GM12878 (cell line): ENCODE measurements at regions not wholly inside any gene's neighbourhood (a gene's known extent, or its start where the extent isn't known, plus 50 kb on each side); places are given as distances from the start of the nearest gene placed in this dataset.

Experiments
- ATAC-seq: fragments of 200-7000 bp; cut with Tn5 transposase; 3 replicates; pipeline ENCODE4 v1.9.1; 2020; ENCODE audit warnings: mild to moderate bottlenecking, moderate library complexity
- BruUV-seq: library from RNA; stranded (reverse); fragments of 400-500 nt; replicated peaks from 2 replicates; lab custom pipeline; 2021; lab: Mats Ljungman, UMichigan
- CTCF ChIA-PET: fragments of 300-600 bp; sonication (Branson Sonifier 250); formaldehyde crosslinking; extraction: SDS; loops from one replicate; lab custom pipeline; 2021; ENCODE audit warnings: inconsistent platforms; lab: Yijun Ruan, JAX
- POLR2A ChIA-PET: fragments of 350-600 bp; formaldehyde crosslinking; extraction: SDS; loops from one replicate; lab custom pipeline; 2021; ENCODE audit warnings: inconsistent platforms; lab: Charles Lee
- RAD21 ChIA-PET: fragments of 300-600 bp; sonication (Branson Sonifier 250); formaldehyde crosslinking; loops from one replicate; lab custom pipeline; 2023; ENCODE audit warnings: antibody characterized with exemption; ENCODE audit not compliant: unreplicated experiment; lab: Charles Lee
- SMC1A ChIA-PET: fragments of 300-600 bp; sonication (Branson Sonifier 250); formaldehyde crosslinking; loops from one replicate; lab custom pipeline; 2023; ENCODE audit not compliant: unreplicated experiment, uncharacterized antibody; lab: Charles Lee
- DNase-seq: peaks from one replicate; pipeline ENCODE4 v3.0.0-alpha.2; 2011; ENCODE audit warnings: low read depth, low spot score
- FAIRE-seq: peaks from 3 replicates; lab custom pipeline; 2011; peaks lifted over from hg19 to GRCh38; lab: Jason Lieb, UNC
- H2AFZ ChIP-seq: 2 replicates; pipeline ENCODE4 v1.6.0; 2011; ENCODE audit warnings: low read depth, low read length, control low read depth; ENCODE audit not compliant: control insufficient read depth
- H3K27ac ChIP-seq: 2 replicates; pipeline ENCODE4 v1.5.1; 2011; ENCODE audit warnings: control low read depth; ENCODE audit not compliant: control insufficient read depth, insufficient read depth
- H3K27me3 ChIP-seq, 2 experiments: replicated peaks in 1 of 2; 2 replicates each; pipeline versions ENCODE4 v1.6.0 to v1.6.1; 2011; ENCODE audit warnings: low read length in 1 of 2; ENCODE audit not compliant: control insufficient read depth in 2 of 2, insufficient read depth in 2 of 2
- H3K36me3 ChIP-seq, 2 experiments: 2 replicates each; pipeline ENCODE4 v1.5.1; 2011; ENCODE audit warnings: low read length in 1 of 2; ENCODE audit not compliant: control insufficient read depth in 2 of 2, insufficient read depth in 2 of 2
- H3K4me1 ChIP-seq: 2 replicates; pipeline ENCODE4 v1.6.1; 2011; ENCODE audit warnings: mild to moderate bottlenecking, low read length, moderate library complexity, mixed read lengths; ENCODE audit not compliant: control insufficient read depth, insufficient read depth
- H3K4me2 ChIP-seq: 2 replicates; pipeline ENCODE4 v1.6.0; 2011; ENCODE audit warnings: control low read depth; ENCODE audit not compliant: control insufficient read depth, insufficient read depth
- H3K4me3 ChIP-seq: fragments of 200-600 bp; sonication (generic); 2 replicates; pipeline ENCODE4 v1.5.1; 2016
- H3K79me2 ChIP-seq: 2 replicates; pipeline ENCODE4 v1.6.0; 2011; ENCODE audit warnings: low read length; ENCODE audit not compliant: control insufficient read depth, insufficient read depth
- H3K9ac ChIP-seq: 2 replicates; pipeline ENCODE4 v1.8.0; 2011; ENCODE audit warnings: low read length, control low read depth, mixed read lengths; ENCODE audit not compliant: control insufficient read depth, insufficient read depth
- H3K9me3 ChIP-seq: replicated peaks from 3 replicates; pipeline ENCODE4 v1.5.1; 2011; ENCODE audit warnings: mild to moderate bottlenecking, low read length; ENCODE audit not compliant: control insufficient read depth, insufficient read depth
- H4K20me1 ChIP-seq: 2 replicates; pipeline ENCODE4 v1.6.0; 2011; ENCODE audit not compliant: control insufficient read depth, insufficient read depth
- ATF7 ChIP-seq: fragments of 450-650 bp; IDR thresholded peaks from 2 replicates; pipeline ENCODE4 v1.6.1; 2016; ENCODE audit warnings: low read depth, mild to moderate bottlenecking
- FOXM1 ChIP-seq: IDR thresholded peaks from 2 replicates; pipeline ENCODE4 v1.6.1; 2012; ENCODE audit warnings: low read depth, mild to moderate bottlenecking, inconsistent platforms, low read length, moderate library complexity
- IRF3 ChIP-seq: fragments of 450-650 bp; IDR thresholded peaks from 2 replicates; pipeline ENCODE4 v1.6.1; 2014; ENCODE audit warnings: mild to moderate bottlenecking
- KDM1A ChIP-seq: fragments of 200-600 bp; sonication (generic); IDR thresholded peaks from 2 replicates; pipeline ENCODE4 v1.6.1; 2016; ENCODE audit warnings: borderline replicate concordance
- KLF5 ChIP-seq: fragments of 450-650 bp; IDR thresholded peaks from 2 replicates; pipeline ENCODE4 v1.6.1; 2014; ENCODE audit warnings: mild to moderate bottlenecking; ENCODE audit not compliant: partially characterized antibody
- MYB ChIP-seq: fragments of 150-350 bp; IDR thresholded peaks from 2 replicates; pipeline ENCODE4 v1.6.1; 2014; ENCODE audit warnings: mild to moderate bottlenecking, low read depth, low read length, borderline replicate concordance
- NKRF ChIP-seq: fragments of 450-650 bp; conservative IDR thresholded peaks from 2 replicates; pipeline ENCODE4 v1.6.1; 2017; ENCODE audit warnings: mild to moderate bottlenecking, moderate library complexity
- RAD51 ChIP-seq: fragments of 450-650 bp; IDR thresholded peaks from 2 replicates; pipeline ENCODE4 v1.6.1; 2016; ENCODE audit warnings: moderate library complexity, mild to moderate bottlenecking, inconsistent platforms
- RUNX3 ChIP-seq: IDR thresholded peaks from 2 replicates; pipeline ENCODE4 v1.6.1; 2012; ENCODE audit warnings: low read length, inconsistent platforms
- SIX5 ChIP-seq: IDR thresholded peaks from 2 replicates; pipeline ENCODE4 v1.6.1; 2011; ENCODE audit warnings: mild to moderate bottlenecking, low read depth, low read length, moderate library complexity; ENCODE audit not compliant: severe bottlenecking
- SMAD5 ChIP-seq: IDR thresholded peaks from 2 replicates; pipeline ENCODE4 v1.6.1; 2016; ENCODE audit warnings: antibody characterized with exemption, low read depth
- STAT1 ChIP-seq: fragments of 450-650 bp; conservative IDR thresholded peaks from 2 replicates; pipeline ENCODE4 v1.6.1; 2014; ENCODE audit warnings: antibody characterized with exemption, mild to moderate bottlenecking
- SUPT20H ChIP-seq: IDR thresholded peaks from 2 replicates; pipeline ENCODE4 v1.6.1; 2011; ENCODE audit warnings: low read depth, mild to moderate bottlenecking, low read length, moderate library complexity, borderline replicate concordance; ENCODE audit not compliant: control insufficient read depth
- TCF7 ChIP-seq: IDR thresholded peaks from 2 replicates; pipeline ENCODE4 v1.6.1; 2014; ENCODE audit warnings: antibody characterized with exemption, borderline replicate concordance
- ZZZ3 ChIP-seq: IDR thresholded peaks from 2 replicates; pipeline ENCODE4 v1.6.1; 2011; ENCODE audit warnings: low read depth; ENCODE audit not compliant: control insufficient read depth, insufficient read length
- in situ Hi-C: fragments of 300-500 bp; cut with MboI; formaldehyde crosslinking; loops from 9 replicates; pipeline ENCODE4 v1.14.3; 2018; ENCODE audit warnings: mixed read lengths
- intact Hi-C: fragments of 100-400 bp; cut with micrococcal nuclease; formaldehyde crosslinking; loops from one replicate; pipeline ENCODE4 v1.14.2; 2022; ENCODE audit not compliant: unreplicated experiment
- TF ChIP-seq, protein P1 (sequence below): fragments of 450-650 bp; IDR thresholded peaks from 2 replicates; pipeline ENCODE4 v1.6.1; 2016; ENCODE audit warnings: mild to moderate bottlenecking, moderate library complexity, borderline replicate concordance
- TF ChIP-seq, protein P2 (sequence below): fragments of 450-650 bp; IDR thresholded peaks from 2 replicates; pipeline ENCODE4 v1.6.1; 2018; ENCODE audit warnings: mild to moderate bottlenecking, low read depth, moderate library complexity; ENCODE audit not compliant: partially characterized antibody

DNA sequence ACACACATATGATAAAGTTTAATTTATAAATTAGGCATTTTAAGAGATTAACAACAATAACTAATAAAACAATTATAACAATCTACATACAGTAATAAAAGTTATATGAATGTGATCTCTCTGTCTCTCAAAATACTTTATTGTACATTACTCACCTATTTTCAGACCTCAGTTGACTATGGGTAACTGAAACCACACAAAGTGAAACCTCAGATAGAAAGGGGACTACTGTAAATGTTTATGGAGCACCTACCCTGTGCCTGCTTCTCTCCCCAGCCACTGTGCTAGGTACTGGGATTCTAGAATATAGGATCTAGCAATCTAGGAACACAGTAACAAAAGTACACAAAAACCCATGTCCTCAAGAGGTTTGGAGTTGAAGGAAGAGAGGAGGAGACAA, 63.4 kb upstream of the BTN3A2 start:
- ChIA-PET SMC1A (interaction anchor here (1.8 kb wide), 1 partner anchor 17 kb away, joined by 4 read pairs; a partner anchor contains a TSS), POLR2A (no interaction called here), RAD21 (no interaction called here), CTCF (no interaction called here)
- intact Hi-C loops: no loop called here
- DNase-seq (no peak), ATAC-seq (peak; percentile 50), FAIRE-seq (no peak)
- H2AFZ ChIP-seq: no peak overlapping the region
- BruUV-seq: no TSS peak
- no peaks in the 10 kb centered on the region for H3K9me3 ChIP-seq
- no peak overlapping the region for H3K27ac ChIP-seq
- H3K9ac ChIP-seq: no peak overlapping the region
- TF ChIP-seq SMAD5: no peak
- TF ChIP-seq IRF3: no peak
- no peak for TF ChIP-seq ATF7
- no peak for TF ChIP-seq TCF7
- no peak for TF ChIP-seq NKRF
- TF ChIP-seq, protein P1, sequence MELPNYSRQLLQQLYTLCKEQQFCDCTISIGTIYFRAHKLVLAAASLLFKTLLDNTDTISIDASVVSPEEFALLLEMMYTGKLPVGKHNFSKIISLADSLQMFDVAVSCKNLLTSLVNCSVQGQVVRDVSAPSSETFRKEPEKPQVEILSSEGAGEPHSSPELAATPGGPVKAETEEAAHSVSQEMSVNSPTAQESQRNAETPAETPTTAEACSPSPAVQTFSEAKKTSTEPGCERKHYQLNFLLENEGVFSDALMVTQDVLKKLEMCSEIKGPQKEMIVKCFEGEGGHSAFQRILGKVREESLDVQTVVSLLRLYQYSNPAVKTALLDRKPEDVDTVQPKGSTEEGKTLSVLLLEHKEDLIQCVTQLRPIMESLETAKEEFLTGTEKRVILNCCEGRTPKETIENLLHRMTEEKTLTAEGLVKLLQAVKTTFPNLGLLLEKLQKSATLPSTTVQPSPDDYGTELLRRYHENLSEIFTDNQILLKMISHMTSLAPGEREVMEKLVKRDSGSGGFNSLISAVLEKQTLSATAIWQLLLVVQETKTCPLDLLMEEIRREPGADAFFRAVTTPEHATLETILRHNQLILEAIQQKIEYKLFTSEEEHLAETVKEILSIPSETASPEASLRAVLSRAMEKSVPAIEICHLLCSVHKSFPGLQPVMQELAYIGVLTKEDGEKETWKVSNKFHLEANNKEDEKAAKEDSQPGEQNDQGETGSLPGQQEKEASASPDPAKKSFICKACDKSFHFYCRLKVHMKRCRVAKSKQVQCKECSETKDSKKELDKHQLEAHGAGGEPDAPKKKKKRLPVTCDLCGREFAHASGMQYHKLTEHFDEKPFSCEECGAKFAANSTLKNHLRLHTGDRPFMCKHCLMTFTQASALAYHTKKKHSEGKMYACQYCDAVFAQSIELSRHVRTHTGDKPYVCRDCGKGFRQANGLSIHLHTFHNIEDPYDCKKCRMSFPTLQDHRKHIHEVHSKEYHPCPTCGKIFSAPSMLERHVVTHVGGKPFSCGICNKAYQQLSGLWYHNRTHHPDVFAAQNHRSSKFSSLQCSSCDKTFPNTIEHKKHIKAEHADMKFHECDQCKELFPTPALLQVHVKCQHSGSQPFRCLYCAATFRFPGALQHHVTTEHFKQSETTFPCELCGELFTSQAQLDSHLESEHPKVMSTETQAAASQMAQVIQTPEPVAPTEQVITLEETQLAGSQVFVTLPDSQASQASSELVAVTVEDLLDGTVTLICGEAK: peak; percentile 31; the same call in 1 of the 2 replicates
- TF ChIP-seq, protein P2, sequence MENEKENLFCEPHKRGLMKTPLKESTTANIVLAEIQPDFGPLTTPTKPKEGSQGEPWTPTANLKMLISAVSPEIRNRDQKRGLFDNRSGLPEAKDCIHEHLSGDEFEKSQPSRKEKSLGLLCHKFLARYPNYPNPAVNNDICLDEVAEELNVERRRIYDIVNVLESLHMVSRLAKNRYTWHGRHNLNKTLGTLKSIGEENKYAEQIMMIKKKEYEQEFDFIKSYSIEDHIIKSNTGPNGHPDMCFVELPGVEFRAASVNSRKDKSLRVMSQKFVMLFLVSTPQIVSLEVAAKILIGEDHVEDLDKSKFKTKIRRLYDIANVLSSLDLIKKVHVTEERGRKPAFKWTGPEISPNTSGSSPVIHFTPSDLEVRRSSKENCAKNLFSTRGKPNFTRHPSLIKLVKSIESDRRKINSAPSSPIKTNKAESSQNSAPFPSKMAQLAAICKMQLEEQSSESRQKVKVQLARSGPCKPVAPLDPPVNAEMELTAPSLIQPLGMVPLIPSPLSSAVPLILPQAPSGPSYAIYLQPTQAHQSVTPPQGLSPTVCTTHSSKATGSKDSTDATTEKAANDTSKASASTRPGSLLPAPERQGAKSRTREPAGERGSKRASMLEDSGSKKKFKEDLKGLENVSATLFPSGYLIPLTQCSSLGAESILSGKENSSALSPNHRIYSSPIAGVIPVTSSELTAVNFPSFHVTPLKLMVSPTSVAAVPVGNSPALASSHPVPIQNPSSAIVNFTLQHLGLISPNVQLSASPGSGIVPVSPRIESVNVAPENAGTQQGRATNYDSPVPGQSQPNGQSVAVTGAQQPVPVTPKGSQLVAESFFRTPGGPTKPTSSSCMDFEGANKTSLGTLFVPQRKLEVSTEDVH: no peak
- no peak for TF ChIP-seq SIX5
- TF ChIP-seq MYB: no peak
- no peak for TF ChIP-seq KLF5
- no peak for TF ChIP-seq RAD51
- TF ChIP-seq KDM1A: no peak
- TF ChIP-seq RUNX3: peak; percentile 39; the same call in 1 of the 2 replicates
- no peak for TF ChIP-seq FOXM1
- no peak for TF ChIP-seq SUPT20H
- no peak for TF ChIP-seq STAT1
- no peak for TF ChIP-seq ZZZ3
- no peaks in the 10 kb centered on the region for H3K79me2 ChIP-seq
- no peak overlapping the region; the same call in 1 of the 2 replicates for H3K4me2 ChIP-seq
- in situ Hi-C loops: no loop called here
- no peaks in the 10 kb centered on the region for H3K36me3 ChIP-seq
- H3K4me3 ChIP-seq: no peak overlapping the region
- no peaks in the 10 kb centered on the region for H4K20me1 ChIP-seq
- peaks cover 4% of the 10 kb centered on the region for H3K4me1 ChIP-seq
- H3K27me3 ChIP-seq: no peaks in the 10 kb centered on the region
